Mucosa of descending colon (tissue), 3 donors: ENCODE measurements at regions not wholly inside any gene's neighbourhood (a gene's known extent, or its start where the extent isn't known, plus 50 kb on each side); places are given as distances from the start of the nearest gene placed in this dataset.

Source experiments
- ATAC-seq: fragments of 200-7000 bp; cut with Tn5 transposase; one replicate; pipeline ENCODE4 v1.9.1; 2020; ENCODE audit warnings: mild to moderate bottlenecking, moderate library complexity
- DNase-seq, 3 donors: peaks; one replicate each; pipeline ENCODE4 v3.0.0-alpha.2; 2020
- H3K36me3 ChIP-seq: fragments of 200-600 bp; one replicate; pipeline ENCODE4 v1.8.0; 2021; ENCODE audit warnings: low read depth, mild to moderate bottlenecking
- H3K4me1 ChIP-seq: fragments of 200-600 bp; one replicate; pipeline ENCODE4 v1.8.0; 2021; ENCODE audit warnings: low read depth, mild to moderate bottlenecking
- H3K4me3 ChIP-seq: fragments of 200-600 bp; one replicate; pipeline ENCODE4 v1.8.0; 2021; ENCODE audit warnings: mild to moderate bottlenecking
- H3K9me3 ChIP-seq: fragments of 200-600 bp; one replicate; pipeline ENCODE4 v1.8.0; 2021; ENCODE audit warnings: mild to moderate bottlenecking
- intact Hi-C, 2 donors: fragments of 100-400 bp; cut with DNase I in 1 of 2; cut with micrococcal nuclease in 1 of 2; formaldehyde crosslinking; loops; one replicate each; pipeline versions ENCODE4 v1.11.0 to v1.11.1; 2022; cut with DNase I, micrococcal nuclease
- TF ChIP-seq, protein P1 (sequence below): fragments of 200-600 bp; IDR thresholded peaks from one replicate; pipeline ENCODE4 v1.8.0; 2022; ENCODE audit warnings: antibody characterized with exemption, mild to moderate bottlenecking
- donor health status: DM: no; HTN: no; CAD: no; lungs with moderate emphysema.
- donor health status: DM: no; HTN: no; CAD: no.
- donor health status: DM: no; HTN: yes; CAD: no.

DNA sequence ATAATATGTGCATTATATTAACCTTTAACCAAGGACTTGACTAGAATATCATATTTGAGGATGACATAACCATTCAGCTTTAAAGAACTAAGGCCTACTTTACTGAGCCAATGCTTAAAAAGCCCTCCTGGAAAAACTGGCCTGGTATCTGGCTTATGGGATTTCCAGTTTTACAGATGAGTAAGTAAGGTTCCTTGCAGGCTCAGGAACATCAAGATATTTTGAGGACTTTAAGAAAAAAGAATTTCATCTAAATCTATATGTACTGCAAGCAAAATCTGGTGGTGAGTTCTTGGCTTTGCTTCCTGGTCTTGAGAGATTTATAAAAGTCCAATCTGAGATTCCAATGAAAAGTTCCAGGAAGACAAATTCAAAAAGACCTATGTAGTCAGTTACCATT is 417.0 kb upstream of the NRXN1 start:
- H3K36me3 ChIP-seq = no peaks in the 10 kb centered on the region
- H3K4me3 ChIP-seq = no peak overlapping the region
- DNase-seq (no peak), ATAC-seq (no peak)
- no peaks in the 10 kb centered on the region for H3K4me1 ChIP-seq
- intact Hi-C loops = no loop called here
- H3K9me3 ChIP-seq = no peaks in the 10 kb centered on the region
- TF ChIP-seq, protein P1, sequence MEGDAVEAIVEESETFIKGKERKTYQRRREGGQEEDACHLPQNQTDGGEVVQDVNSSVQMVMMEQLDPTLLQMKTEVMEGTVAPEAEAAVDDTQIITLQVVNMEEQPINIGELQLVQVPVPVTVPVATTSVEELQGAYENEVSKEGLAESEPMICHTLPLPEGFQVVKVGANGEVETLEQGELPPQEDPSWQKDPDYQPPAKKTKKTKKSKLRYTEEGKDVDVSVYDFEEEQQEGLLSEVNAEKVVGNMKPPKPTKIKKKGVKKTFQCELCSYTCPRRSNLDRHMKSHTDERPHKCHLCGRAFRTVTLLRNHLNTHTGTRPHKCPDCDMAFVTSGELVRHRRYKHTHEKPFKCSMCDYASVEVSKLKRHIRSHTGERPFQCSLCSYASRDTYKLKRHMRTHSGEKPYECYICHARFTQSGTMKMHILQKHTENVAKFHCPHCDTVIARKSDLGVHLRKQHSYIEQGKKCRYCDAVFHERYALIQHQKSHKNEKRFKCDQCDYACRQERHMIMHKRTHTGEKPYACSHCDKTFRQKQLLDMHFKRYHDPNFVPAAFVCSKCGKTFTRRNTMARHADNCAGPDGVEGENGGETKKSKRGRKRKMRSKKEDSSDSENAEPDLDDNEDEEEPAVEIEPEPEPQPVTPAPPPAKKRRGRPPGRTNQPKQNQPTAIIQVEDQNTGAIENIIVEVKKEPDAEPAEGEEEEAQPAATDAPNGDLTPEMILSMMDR = no peak

DNA sequence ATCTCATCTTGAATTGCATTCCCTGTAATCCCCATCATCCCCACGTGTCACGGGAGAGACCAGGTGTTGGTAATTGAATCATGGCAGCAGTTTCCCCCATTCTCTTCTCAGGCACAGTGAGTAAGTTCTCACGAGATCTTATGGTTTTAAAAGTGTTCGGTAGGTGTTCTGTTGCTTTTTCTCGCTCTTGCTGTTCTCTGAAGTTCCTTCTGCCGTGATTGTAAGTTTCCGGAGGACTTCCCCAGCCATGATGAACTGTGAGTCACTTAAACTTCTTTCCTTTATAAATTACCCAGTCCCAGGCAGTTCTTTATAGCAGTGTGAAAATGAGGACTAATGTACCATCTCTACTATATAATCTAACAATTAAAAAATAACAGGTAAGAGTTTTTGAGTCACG is 409.9 kb upstream of the NRXN1 start:
- TF ChIP-seq, protein P1 = no peak
- intact Hi-C loops = no loop called here
- Histone ChIP-seq H3K9me3 (no peaks in the 10 kb centered on the region), H3K36me3 (no peaks in the 10 kb centered on the region), H3K4me1 (no peaks in the 10 kb centered on the region), H3K4me3 (no peak overlapping the region)
- ATAC-seq (no peak), DNase-seq (no peak)

DNA sequence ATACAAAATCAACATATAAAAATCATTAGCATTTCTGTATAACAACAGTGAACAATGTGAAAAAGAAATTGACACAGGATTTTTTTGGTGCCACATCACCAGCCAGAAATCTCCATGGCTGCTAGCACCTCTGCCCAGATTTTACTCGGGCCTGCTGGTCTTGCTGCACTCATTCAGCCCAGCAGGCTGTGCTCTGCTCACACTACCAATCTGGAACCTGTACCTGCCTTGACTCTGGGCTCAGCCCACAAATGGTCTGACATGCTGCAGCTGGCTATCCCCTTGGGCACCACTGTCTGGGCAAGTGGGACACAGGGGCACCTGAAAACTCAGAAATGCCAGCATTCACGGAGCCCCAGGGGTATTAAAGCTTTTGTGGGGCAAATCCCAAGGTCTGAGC is 392.5 kb upstream of the NRXN1 start:
- Histone ChIP-seq H3K9me3 (peaks cover 19% of the 10 kb centered on the region), H3K36me3 (no peaks in the 10 kb centered on the region), H3K4me3 (no peak overlapping the region), H3K4me1 (no peaks in the 10 kb centered on the region)
- intact Hi-C loops = no loop called here
- TF ChIP-seq, protein P1 = no peak
- ATAC-seq (no peak), DNase-seq (no peak)

DNA sequence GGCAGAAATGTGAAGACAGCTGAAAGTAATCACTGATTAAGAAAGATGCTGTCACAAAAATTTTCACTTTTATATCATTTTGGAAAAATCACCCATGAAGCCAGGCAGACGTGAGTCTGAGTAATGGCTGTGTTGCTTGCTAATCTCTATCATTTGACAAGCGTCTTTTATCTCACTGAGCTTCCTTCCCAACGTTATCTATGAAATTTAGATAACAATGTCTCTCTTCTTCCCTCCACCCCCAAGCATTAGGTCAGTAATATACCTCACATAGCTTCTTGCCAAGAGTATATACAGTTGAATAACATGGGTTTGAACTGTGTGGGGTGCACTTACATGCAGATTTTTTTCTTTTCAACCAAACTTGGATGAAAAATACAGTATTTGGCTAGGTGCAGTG is 388.6 kb upstream of the NRXN1 start:
- peaks cover 6% of the 10 kb centered on the region for H3K9me3 ChIP-seq
- no peaks in the 10 kb centered on the region for H3K4me1 ChIP-seq
- no peak overlapping the region for H3K4me3 ChIP-seq
- DNase-seq (no peak), ATAC-seq (no peak)
- intact Hi-C loops = no loop called here
- TF ChIP-seq, protein P1 = no peak
- H3K36me3 ChIP-seq = no peaks in the 10 kb centered on the region

DNA sequence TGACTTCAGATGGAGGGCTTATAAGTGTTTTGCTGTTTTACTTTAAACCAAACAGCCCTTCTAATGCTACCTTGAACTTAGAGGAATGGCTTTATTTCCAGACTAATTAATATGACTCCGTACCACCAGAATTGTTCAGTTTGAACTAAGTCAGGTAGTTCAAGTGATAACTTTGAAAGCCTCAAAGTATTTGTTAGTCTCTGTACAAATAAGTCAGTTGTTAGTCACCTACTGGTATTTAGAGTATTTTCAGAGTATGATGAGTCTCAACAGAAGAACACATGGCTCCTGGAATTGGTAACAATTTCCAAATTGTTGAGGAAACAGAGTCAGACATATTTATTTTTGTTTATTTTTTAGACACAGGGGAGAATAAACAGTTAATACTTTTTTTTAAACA is 381.8 kb upstream of the NRXN1 start:
- Histone ChIP-seq H3K4me3 (no peak overlapping the region), H3K4me1 (no peaks in the 10 kb centered on the region), H3K36me3 (no peaks in the 10 kb centered on the region), H3K9me3 (no peaks in the 10 kb centered on the region)
- intact Hi-C loops = no loop called here
- no peak for DNase-seq
- ATAC-seq = no peak
- TF ChIP-seq, protein P1 = no peak

DNA sequence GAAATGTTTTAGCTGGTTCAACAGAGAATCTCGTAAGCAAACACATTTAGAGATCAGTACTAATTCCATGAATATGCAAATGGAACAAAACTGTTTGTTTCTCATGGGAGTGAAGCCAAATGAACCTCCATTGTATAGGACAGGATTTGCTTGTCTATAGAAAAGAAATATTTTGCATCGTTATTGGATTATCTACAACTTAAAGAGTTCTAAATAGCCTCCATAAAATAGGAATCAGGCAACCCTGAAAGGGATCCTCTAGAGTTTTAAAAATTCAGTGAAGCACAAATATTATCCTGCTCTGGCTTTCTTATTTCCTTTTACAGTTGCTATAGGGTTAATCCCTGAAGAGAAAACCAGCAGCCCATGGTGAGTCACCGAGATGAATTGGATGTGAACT is 378.4 kb upstream of the NRXN1 start:
- TF ChIP-seq, protein P1 = no peak
- intact Hi-C loops = no loop called here
- Histone ChIP-seq H3K4me1 (no peaks in the 10 kb centered on the region), H3K4me3 (no peak overlapping the region), H3K36me3 (no peaks in the 10 kb centered on the region), H3K9me3 (peaks cover 3% of the 10 kb centered on the region)
- DNase-seq = no peak
- ATAC-seq = no peak
